LNCAP (cell line): ENCODE measurements at regions not wholly inside any gene's neighbourhood (a gene's known extent, or its start where the extent isn't known, plus 50 kb on each side); places are given as distances from the start of the nearest gene placed in this dataset.

Experiments
- TF ChIP-seq, protein P1 (sequence below): fragments of 450-650 bp; IDR thresholded peaks from 2 replicates; pipeline ENCODE4 v1.5.1; 2017; ENCODE audit warnings: mild to moderate bottlenecking

DNA sequence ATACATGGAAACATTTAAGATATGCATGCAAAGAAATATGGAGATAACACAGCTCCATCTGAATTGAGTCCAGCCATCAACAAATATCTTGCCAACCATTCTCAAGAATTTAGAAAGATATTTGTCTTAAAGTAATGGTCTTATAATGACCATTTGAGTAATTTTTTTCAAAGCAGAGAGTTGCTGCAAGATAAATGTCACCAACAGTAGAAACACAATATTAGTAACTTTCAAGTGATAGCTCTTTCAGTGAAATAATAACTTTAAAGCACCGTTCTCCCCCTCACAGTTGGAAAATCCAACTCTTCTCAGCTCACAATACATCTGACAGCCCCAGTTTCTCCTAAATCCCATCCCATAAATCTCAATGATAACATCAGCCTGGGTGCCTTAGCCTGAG is 481.0 kb upstream of the ADAMTS5 start:
- TF ChIP-seq, protein P1, sequence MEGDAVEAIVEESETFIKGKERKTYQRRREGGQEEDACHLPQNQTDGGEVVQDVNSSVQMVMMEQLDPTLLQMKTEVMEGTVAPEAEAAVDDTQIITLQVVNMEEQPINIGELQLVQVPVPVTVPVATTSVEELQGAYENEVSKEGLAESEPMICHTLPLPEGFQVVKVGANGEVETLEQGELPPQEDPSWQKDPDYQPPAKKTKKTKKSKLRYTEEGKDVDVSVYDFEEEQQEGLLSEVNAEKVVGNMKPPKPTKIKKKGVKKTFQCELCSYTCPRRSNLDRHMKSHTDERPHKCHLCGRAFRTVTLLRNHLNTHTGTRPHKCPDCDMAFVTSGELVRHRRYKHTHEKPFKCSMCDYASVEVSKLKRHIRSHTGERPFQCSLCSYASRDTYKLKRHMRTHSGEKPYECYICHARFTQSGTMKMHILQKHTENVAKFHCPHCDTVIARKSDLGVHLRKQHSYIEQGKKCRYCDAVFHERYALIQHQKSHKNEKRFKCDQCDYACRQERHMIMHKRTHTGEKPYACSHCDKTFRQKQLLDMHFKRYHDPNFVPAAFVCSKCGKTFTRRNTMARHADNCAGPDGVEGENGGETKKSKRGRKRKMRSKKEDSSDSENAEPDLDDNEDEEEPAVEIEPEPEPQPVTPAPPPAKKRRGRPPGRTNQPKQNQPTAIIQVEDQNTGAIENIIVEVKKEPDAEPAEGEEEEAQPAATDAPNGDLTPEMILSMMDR = no peak

DNA sequence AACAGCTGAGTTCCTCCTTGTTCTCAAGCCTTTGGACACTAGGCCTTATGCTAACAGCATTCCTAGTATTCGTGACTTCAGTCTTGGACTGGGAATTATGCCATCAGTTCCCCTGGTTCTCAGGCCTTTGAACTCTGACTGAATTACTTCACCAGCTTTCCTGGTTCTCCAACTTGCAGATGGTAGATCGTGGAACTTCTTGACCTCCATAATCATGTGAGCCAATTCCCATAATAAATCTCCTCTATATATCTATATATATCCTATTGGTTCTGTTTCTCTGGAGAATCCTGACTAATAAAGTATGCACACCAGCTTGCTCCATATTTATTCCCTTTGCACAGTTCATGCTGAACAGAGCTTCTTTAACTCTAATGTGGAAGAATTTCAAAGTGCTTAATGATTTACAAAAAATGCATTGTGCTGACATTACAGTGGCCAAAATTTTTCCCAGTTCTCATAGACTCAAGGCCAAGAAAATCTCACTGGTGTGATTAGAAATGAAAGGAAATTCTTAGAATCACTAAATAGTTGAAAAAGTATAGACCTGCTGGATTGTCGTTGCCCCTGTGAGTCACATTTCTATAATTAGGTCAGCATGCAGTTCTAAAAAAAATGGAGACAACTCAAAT is 462.9 kb upstream of the ADAMTS5 start:
- TF ChIP-seq, protein P1 = no peak

DNA sequence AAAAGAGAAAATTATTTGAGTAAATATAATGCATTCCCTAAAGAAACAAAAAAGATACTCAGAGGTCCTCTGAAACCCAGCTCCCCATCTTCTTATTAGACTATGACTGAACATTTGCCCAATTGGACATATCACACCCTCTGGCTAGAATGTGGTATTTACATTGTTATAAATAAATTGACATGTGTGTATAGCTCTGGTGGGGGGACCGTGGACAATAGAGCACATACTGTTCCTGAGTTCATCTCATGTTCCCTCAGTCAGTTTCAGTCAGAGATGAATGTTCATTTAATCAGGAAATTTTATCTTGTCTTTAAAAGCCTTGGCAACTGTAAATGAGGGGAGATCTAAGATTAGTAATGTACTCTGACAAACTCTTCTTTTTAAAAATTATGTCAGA is 459.3 kb upstream of the ADAMTS5 start:
- TF ChIP-seq, protein P1 = no peak

DNA sequence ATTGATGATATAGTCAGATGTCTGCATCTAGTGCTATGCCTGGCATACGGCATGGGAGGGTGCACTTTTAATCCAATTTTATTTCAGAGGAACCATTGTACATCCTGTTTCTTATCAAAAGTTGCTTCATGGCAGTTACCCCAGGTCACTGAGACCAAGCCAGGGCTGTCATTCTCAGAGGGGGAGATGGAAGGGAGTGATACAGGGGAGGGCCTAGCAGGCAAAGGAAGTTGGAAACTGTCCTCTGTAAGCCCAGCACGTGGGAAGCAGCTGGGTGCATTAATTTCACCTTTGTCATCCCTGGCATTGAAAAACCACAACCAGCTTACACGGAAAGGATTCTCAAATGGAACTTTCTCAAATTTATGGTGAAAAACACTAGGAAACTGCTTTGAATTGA is 458.7 kb upstream of the ADAMTS5 start:
- TF ChIP-seq, protein P1 = no peak

GRCh38 chr21:27425172-27425571 is 458.3 kb upstream of the ADAMTS5 start:
- TF ChIP-seq, protein P1 = no peak

DNA sequence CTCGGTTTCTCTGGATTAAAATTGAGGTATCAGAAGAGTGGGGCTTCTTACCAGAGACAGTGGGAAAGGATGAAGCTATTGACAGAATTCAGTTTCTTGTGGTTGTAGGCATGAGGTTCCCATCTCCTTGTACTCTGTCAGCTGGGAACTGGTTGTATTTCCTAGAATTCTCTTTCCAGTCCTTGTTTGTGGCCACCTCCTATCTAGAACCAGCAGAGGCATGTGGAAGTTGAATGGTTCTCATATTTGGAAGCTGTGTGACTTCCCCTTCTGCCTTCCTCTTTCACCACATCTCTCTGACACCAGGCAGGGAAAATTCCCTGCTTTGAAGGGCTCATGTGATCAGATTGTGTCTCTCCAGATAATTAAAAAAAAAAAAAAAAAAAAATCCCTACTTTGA is 457.7 kb upstream of the ADAMTS5 start:
- TF ChIP-seq, protein P1 = no peak

GRCh38 chr21:27423906-27424595 is 457.2 kb upstream of the ADAMTS5 start:
- TF ChIP-seq, protein P1 = no peak
